ENCODE measurements at regions not wholly inside any gene's neighbourhood (a gene's known extent, or its start where the extent isn't known, plus 50 kb on each side); places are given as distances from the start of the nearest gene placed in this dataset.
A peak's percentile ranks its signal among the peaks of the same experiment; 100 is the strongest.

GRCh38 chr12:59230334-59230733 lies 310.0 kb upstream of the LRIG3 start (continued):
- TF ChIP-seq ZNF621 (tag by site-specific recombination; IDR thresholded peaks at IDR 0.05) (no peak), ZNF501 (tag by site-specific recombination; IDR thresholded peaks at IDR 0.05) (no peak), ZNF426 (tag by site-specific recombination; IDR thresholded peaks at IDR 0.05) (peak; percentile 78), ZNF280C (tag by site-specific recombination; IDR thresholded peaks at IDR 0.05) (no peak), ZNF16 (tag by site-specific recombination; IDR thresholded peaks at IDR 0.05; ENCODE audit: low read depth) (no peak)

- Histone ChIP-seq H3K36me3 (ENCODE audit: control insufficient read depth in 2 of 2, insufficient read depth in 1 of 2, low read length in 2 of 2) (no peaks in the 10 kb centered on the region), H3K27ac (ENCODE audit: extremely low read depth, low read depth, low read length) (no peak overlapping the region), H3K9me3 (ENCODE audit: control insufficient read depth, insufficient read depth, low read depth, low read length) (no peaks in the 10 kb centered on the region), H3K4me3 (ENCODE audit: low read depth, low read length) (no peak overlapping the region), H3K4me1 (ENCODE audit: control insufficient read depth, insufficient read depth, low read length) (no peaks in the 10 kb centered on the region)
- POLR2A ChIA-PET: no interaction called here
- TF ChIP-seq ZNF776 (tag by site-specific recombination; IDR thresholded peaks at IDR 0.05; ENCODE audit: borderline replicate concordance) (no peak), ZNF624 (tag by site-specific recombination; IDR thresholded peaks at IDR 0.05) (no peak), ZNF785 (tag by site-specific recombination; IDR thresholded peaks at IDR 0.05) (no peak), RBAK (tag by site-specific recombination; IDR thresholded peaks at IDR 0.05) (no peak), ZSCAN18 (tag by site-specific recombination; IDR thresholded peaks at IDR 0.05) (no peak), ZNF843 (tag by site-specific recombination; IDR thresholded peaks at IDR 0.05) (no peak), ZNF266 (tag by site-specific recombination; IDR thresholded peaks at IDR 0.05; ENCODE audit: low read depth) (no peak), ZNF16 (tag by site-specific recombination; IDR thresholded peaks at IDR 0.05; ENCODE audit: low read depth) (no peak), PRDM10 (tag by site-specific recombination; IDR thresholded peaks at IDR 0.05) (no peak), ZNF311 (tag by site-specific recombination; IDR thresholded peaks at IDR 0.05; ENCODE audit: borderline replicate concordance) (no peak), ZNF621 (tag by site-specific recombination; IDR thresholded peaks at IDR 0.05) (no peak), ZBTB20 (tag by site-specific recombination; IDR thresholded peaks at IDR 0.05) (no peak), ZNF140 (tag by site-specific recombination; IDR thresholded peaks at IDR 0.05) (no peak)
- CTCF ChIA-PET: no interaction called here
Observed at GRCh38 chr12:59219148-59219547, 298.8 kb upstream of the LRIG3 start.

GRCh38 chr12:59196989-59197388 lies 276.7 kb upstream of the LRIG3 start:
- POLR2A ChIA-PET: no interaction called here
- no peaks in the 10 kb centered on the region for H3K9me3 ChIP-seq (ENCODE audit: control insufficient read depth, insufficient read depth, low read depth, low read length)
- no peak overlapping the region for H3K27ac ChIP-seq (ENCODE audit: extremely low read depth, low read depth, low read length)
- H3K4me1 ChIP-seq (ENCODE audit: control insufficient read depth, insufficient read depth, low read length): no peaks in the 10 kb centered on the region
- TF ChIP-seq ZNF660 (tag by site-specific recombination; IDR thresholded peaks at IDR 0.05) (no peak), ZBTB1 (tag by site-specific recombination; IDR thresholded peaks at IDR 0.05) (no peak)
- CTCF ChIA-PET: no interaction called here
- no peak overlapping the region for H3K4me3 ChIP-seq (ENCODE audit: low read depth, low read length)
- no peaks in the 10 kb centered on the region for H3K36me3 ChIP-seq (ENCODE audit: control insufficient read depth in 2 of 2, insufficient read depth in 1 of 2, low read length in 2 of 2)
